ENCODE measurements at regions not wholly inside any gene's neighbourhood (a gene's known extent, or its start where the extent isn't known, plus 50 kb on each side); places are given as distances from the start of the nearest gene placed in this dataset.

- H3K23ac ChIP-seq (ENCODE audit: low read depth, low read length, poor library complexity) = no peak overlapping the region
- no peaks in the 10 kb centered on the region for H3K9me3 ChIP-seq (replicated peaks in 1 of 2; ENCODE audit: control insufficient read depth in 2 of 2, insufficient read depth in 1 of 2, low read depth in 1 of 2, low read length in 2 of 2)
- no peak overlapping the region for H3K14ac ChIP-seq (ENCODE audit: low read length)
- no peak overlapping the region for H3K4me2 ChIP-seq (ENCODE audit: insufficient read depth, low read length, poor library complexity, severe bottlenecking)
- no peak overlapping the region for H3K18ac ChIP-seq (ENCODE audit: low read length)
- H2BK5ac ChIP-seq (ENCODE audit: low read length) = no peak overlapping the region
- no peak overlapping the region for H2BK120ac ChIP-seq (ENCODE audit: low read depth, low read length)
- no peaks in the 10 kb centered on the region for H3K4me1 ChIP-seq (ENCODE audit: control insufficient read depth in 2 of 2, insufficient read depth in 1 of 2, low read depth in 1 of 2, low read length in 2 of 2)
- WGBS, 2 donors (ENCODE audit: extremely low coverage in 2 of 2, insufficient read length in 2 of 2, insufficient replicate concordance in 1 of 2) = no CpG with 5 or more reads among the region's 1 CpG
- H2BK12ac ChIP-seq (ENCODE audit: low read length) = no peak overlapping the region
- H3K27ac ChIP-seq (replicated peaks; ENCODE audit: low read length) = no peak overlapping the region
- H2AFZ ChIP-seq (ENCODE audit: low read length) = peak overlapping the region; percentile 22
- H3K4ac ChIP-seq (ENCODE audit: low read length) = no peak overlapping the region
- H3K36me3 ChIP-seq (replicated peaks in 1 of 2; ENCODE audit: control insufficient read depth in 2 of 2, insufficient read depth in 2 of 2, low read length in 2 of 2) = no peaks in the 10 kb centered on the region
- H2BK15ac ChIP-seq (ENCODE audit: low read length) = no peak overlapping the region
- no peaks in the 10 kb centered on the region for H3K79me1 ChIP-seq (ENCODE audit: low read depth, low read length)
- H3K9ac ChIP-seq (ENCODE audit: low read depth, low read length, poor library complexity) = no peak overlapping the region
- no peak overlapping the region for H4K8ac ChIP-seq (ENCODE audit: low read depth, low read length)
- H2AK5ac ChIP-seq (ENCODE audit: low read depth, low read length) = no peak overlapping the region
- no peaks in the 10 kb centered on the region for H3K27me3 ChIP-seq (ENCODE audit: control insufficient read depth in 3 of 3, insufficient read depth in 3 of 3, low read depth in 1 of 3, low read length in 3 of 3)
- no peak overlapping the region for H3K4me3 ChIP-seq (ENCODE audit: low read length in 2 of 2)
- H4K91ac ChIP-seq (ENCODE audit: low read depth, low read length, poor library complexity) = no peak overlapping the region
- DNase-seq (ENCODE audit: low spot score) = no peak
Observed at GRCh38 chr21:18529254-18529653, 125.7 kb upstream of the TMPRSS15 start.

- Histone ChIP-seq H3K27me3 (ENCODE audit: control insufficient read depth in 3 of 3, insufficient read depth in 3 of 3, low read depth in 1 of 3, low read length in 3 of 3) (no peaks in the 10 kb centered on the region), H3K4ac (ENCODE audit: low read length) (no peak overlapping the region), H2BK120ac (ENCODE audit: low read depth, low read length) (no peak overlapping the region), H3K18ac (ENCODE audit: low read length) (no peak overlapping the region), H3K36me3 (replicated peaks in 1 of 2; ENCODE audit: control insufficient read depth in 2 of 2, insufficient read depth in 2 of 2, low read length in 2 of 2) (no peaks in the 10 kb centered on the region), H3K4me2 (ENCODE audit: insufficient read depth, low read length, poor library complexity, severe bottlenecking) (no peak overlapping the region), H2BK5ac (ENCODE audit: low read length) (no peak overlapping the region), H2BK15ac (ENCODE audit: low read length) (no peak overlapping the region), H3K23ac (ENCODE audit: low read depth, low read length, poor library complexity) (no peak overlapping the region), H3K9me3 (replicated peaks in 1 of 2; ENCODE audit: control insufficient read depth in 2 of 2, insufficient read depth in 1 of 2, low read depth in 1 of 2, low read length in 2 of 2) (no peaks in the 10 kb centered on the region), H3K79me1 (ENCODE audit: low read depth, low read length) (no peaks in the 10 kb centered on the region), H3K9ac (ENCODE audit: low read depth, low read length, poor library complexity) (no peak overlapping the region), H3K4me3 (ENCODE audit: low read length in 2 of 2) (no peak overlapping the region), H2AFZ (ENCODE audit: low read length) (no peak overlapping the region), H4K8ac (ENCODE audit: low read depth, low read length) (no peak overlapping the region), H2BK12ac (ENCODE audit: low read length) (no peak overlapping the region), H3K27ac (replicated peaks; ENCODE audit: low read length) (no peak overlapping the region), H3K4me1 (ENCODE audit: control insufficient read depth in 2 of 2, insufficient read depth in 1 of 2, low read depth in 1 of 2, low read length in 2 of 2) (no peaks in the 10 kb centered on the region), H4K91ac (ENCODE audit: low read depth, low read length, poor library complexity) (no peak overlapping the region), H2AK5ac (ENCODE audit: low read depth, low read length) (no peak overlapping the region), H3K14ac (ENCODE audit: low read length) (no peak overlapping the region)
- no CpG with 5 or more reads among the region's 2 CpGs for WGBS, 2 donors (ENCODE audit: extremely low coverage in 2 of 2, insufficient read length in 2 of 2, insufficient replicate concordance in 1 of 2)
- DNase-seq (ENCODE audit: low spot score) = no peak
Observed at GRCh38 chr21:18542081-18542480, 138.5 kb upstream of the TMPRSS15 start.

GRCh38 chr21:18545908-18546307 is 142.3 kb upstream of the TMPRSS15 start:
- Histone ChIP-seq H3K27ac (replicated peaks; ENCODE audit: low read length) (no peak overlapping the region), H4K8ac (ENCODE audit: low read depth, low read length) (no peak overlapping the region), H3K14ac (ENCODE audit: low read length) (no peak overlapping the region), H2AK5ac (ENCODE audit: low read depth, low read length) (no peak overlapping the region), H3K9ac (ENCODE audit: low read depth, low read length, poor library complexity) (no peak overlapping the region), H3K27me3 (ENCODE audit: control insufficient read depth in 3 of 3, insufficient read depth in 3 of 3, low read depth in 1 of 3, low read length in 3 of 3) (no peaks in the 10 kb centered on the region), H2AFZ (ENCODE audit: low read length) (peak overlapping the region; percentile 19), H2BK12ac (ENCODE audit: low read length) (no peak overlapping the region), H3K36me3 (replicated peaks in 1 of 2; ENCODE audit: control insufficient read depth in 2 of 2, insufficient read depth in 2 of 2, low read length in 2 of 2) (no peaks in the 10 kb centered on the region), H3K4ac (ENCODE audit: low read length) (no peak overlapping the region), H3K23ac (ENCODE audit: low read depth, low read length, poor library complexity) (no peak overlapping the region), H4K91ac (ENCODE audit: low read depth, low read length, poor library complexity) (no peak overlapping the region), H2BK120ac (ENCODE audit: low read depth, low read length) (no peak overlapping the region), H3K18ac (ENCODE audit: low read length) (no peak overlapping the region), H3K4me2 (ENCODE audit: insufficient read depth, low read length, poor library complexity, severe bottlenecking) (no peak overlapping the region), H3K4me1 (ENCODE audit: control insufficient read depth in 2 of 2, insufficient read depth in 1 of 2, low read depth in 1 of 2, low read length in 2 of 2) (no peaks in the 10 kb centered on the region), H3K9me3 (replicated peaks in 1 of 2; ENCODE audit: control insufficient read depth in 2 of 2, insufficient read depth in 1 of 2, low read depth in 1 of 2, low read length in 2 of 2) (no peaks in the 10 kb centered on the region), H3K79me1 (ENCODE audit: low read depth, low read length) (no peaks in the 10 kb centered on the region), H2BK5ac (ENCODE audit: low read length) (no peak overlapping the region), H2BK15ac (ENCODE audit: low read length) (no peak overlapping the region), H3K4me3 (ENCODE audit: low read length in 2 of 2) (no peak overlapping the region)
- DNase-seq (ENCODE audit: low spot score) = no peak
- WGBS, 2 donors (ENCODE audit: extremely low coverage in 2 of 2, insufficient read length in 2 of 2, insufficient replicate concordance in 1 of 2) = no CpG with 5 or more reads among the region's 1 CpG

- Histone ChIP-seq H3K23ac (ENCODE audit: low read depth, low read length, poor library complexity) (no peak overlapping the region), H3K4me3 (ENCODE audit: low read length in 2 of 2) (no peak overlapping the region), H3K14ac (ENCODE audit: low read length) (no peak overlapping the region), H2BK12ac (ENCODE audit: low read length) (no peak overlapping the region), H2BK5ac (ENCODE audit: low read length) (no peak overlapping the region), H3K27ac (replicated peaks; ENCODE audit: low read length) (no peak overlapping the region), H3K4me2 (ENCODE audit: insufficient read depth, low read length, poor library complexity, severe bottlenecking) (no peak overlapping the region), H3K79me1 (ENCODE audit: low read depth, low read length) (no peaks in the 10 kb centered on the region), H2BK120ac (ENCODE audit: low read depth, low read length) (no peak overlapping the region), H3K9ac (ENCODE audit: low read depth, low read length, poor library complexity) (no peak overlapping the region), H3K9me3 (replicated peaks in 1 of 2; ENCODE audit: control insufficient read depth in 2 of 2, insufficient read depth in 1 of 2, low read depth in 1 of 2, low read length in 2 of 2) (no peaks in the 10 kb centered on the region), H3K18ac (ENCODE audit: low read length) (no peak overlapping the region), H2AFZ (ENCODE audit: low read length) (no peak overlapping the region), H3K4ac (ENCODE audit: low read length) (no peak overlapping the region), H2BK15ac (ENCODE audit: low read length) (no peak overlapping the region), H2AK5ac (ENCODE audit: low read depth, low read length) (no peak overlapping the region), H4K8ac (ENCODE audit: low read depth, low read length) (no peak overlapping the region), H3K27me3 (ENCODE audit: control insufficient read depth in 3 of 3, insufficient read depth in 3 of 3, low read depth in 1 of 3, low read length in 3 of 3) (no peaks in the 10 kb centered on the region), H3K4me1 (ENCODE audit: control insufficient read depth in 2 of 2, insufficient read depth in 1 of 2, low read depth in 1 of 2, low read length in 2 of 2) (no peaks in the 10 kb centered on the region), H3K36me3 (replicated peaks in 1 of 2; ENCODE audit: control insufficient read depth in 2 of 2, insufficient read depth in 2 of 2, low read length in 2 of 2) (no peaks in the 10 kb centered on the region), H4K91ac (ENCODE audit: low read depth, low read length, poor library complexity) (no peak overlapping the region)
- no peak for DNase-seq (ENCODE audit: low spot score)
- WGBS, 2 donors (ENCODE audit: extremely low coverage in 2 of 2, insufficient read length in 2 of 2, insufficient replicate concordance in 1 of 2) = no CpG with 5 or more reads among the region's 1 CpG
Observed at GRCh38 chr21:18547347-18547746, 143.8 kb upstream of the TMPRSS15 start.

Data from neuronal stem cell (in vitro differentiated cells).